HG02981 (cell line): ENCODE measurements at regions not wholly inside any gene's neighbourhood (a gene's known extent, or its start where the extent isn't known, plus 50 kb on each side); places are given as distances from the start of the nearest gene placed in this dataset.
"Not testable (repeated sequence)": the region's sequence is repeated elsewhere in the genome, so short reads cannot be mapped to it uniquely, and the experiment has no call there.

Experiments used
- ATAC-seq: cut with Tn5 transposase; IDR thresholded peaks from one replicate; pipeline ENCODE4 v1.9.1; 2021; ENCODE audit warnings: mild to moderate bottlenecking, moderate library complexity; ENCODE audit not compliant: unreplicated experiment

DNA sequence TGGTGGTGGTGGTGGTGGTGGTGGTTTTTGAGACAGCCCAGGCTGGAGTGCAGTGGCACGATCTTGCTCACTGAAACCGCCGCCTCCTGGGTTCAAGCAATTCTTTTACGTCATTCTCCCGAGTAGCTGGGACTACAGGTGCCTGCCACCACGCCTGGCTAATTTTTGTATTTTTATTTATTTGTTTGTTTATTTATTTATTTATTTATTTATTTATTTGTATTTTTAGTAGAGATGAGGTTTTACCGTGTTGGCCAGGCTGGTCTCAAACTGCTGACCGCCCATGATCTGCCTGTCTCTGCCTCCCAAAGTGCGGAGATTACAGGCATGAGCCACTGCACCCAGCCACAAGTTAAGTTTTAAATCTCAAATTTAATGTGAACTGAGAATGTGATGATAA lies 126.5 kb downstream of the PCDH18 start:
- not testable (repeated sequence) for ATAC-seq

GRCh38 chr4:137394018-137394417 lies 138.3 kb downstream of the PCDH18 start:
- ATAC-seq, result no peak

DNA sequence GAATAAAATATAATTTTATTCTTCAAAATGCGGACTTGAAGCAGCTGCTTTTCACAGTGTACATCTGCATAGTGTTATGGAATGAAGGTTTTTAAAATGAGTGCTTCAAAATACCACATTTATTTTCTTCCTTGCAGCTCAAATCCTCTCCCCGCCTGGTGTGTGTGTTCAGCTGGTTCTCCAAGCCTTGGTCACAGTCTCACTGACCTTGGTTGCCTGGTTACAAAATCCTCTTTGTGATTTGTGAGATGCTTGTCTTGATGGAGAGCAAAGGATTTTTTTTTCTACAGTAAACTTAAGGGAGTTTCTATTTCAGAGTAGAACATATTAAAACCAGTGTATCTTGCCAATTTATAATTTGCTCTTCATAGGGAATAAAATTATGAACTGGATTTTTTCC lies 139.2 kb downstream of the PCDH18 start:
- no peak for ATAC-seq

DNA sequence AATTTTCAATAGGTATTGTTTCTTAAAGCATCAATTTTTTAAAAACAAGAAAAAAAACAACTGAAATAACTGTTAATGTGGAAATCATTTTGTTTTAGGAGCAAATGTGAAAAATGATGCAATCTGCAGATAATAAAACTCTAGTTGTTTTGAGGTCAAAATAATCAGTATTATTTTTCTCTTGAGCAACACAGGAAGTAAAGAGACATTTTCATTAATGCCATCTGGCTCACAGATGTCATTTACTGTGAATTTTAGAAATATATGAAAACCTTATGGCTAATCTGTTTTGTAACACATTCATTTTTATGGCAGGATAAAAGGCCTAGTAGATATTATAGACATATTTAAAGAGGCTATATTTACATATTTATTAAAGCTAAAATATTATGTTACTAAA lies 141.6 kb downstream of the PCDH18 start:
- ATAC-seq, result no peak

DNA sequence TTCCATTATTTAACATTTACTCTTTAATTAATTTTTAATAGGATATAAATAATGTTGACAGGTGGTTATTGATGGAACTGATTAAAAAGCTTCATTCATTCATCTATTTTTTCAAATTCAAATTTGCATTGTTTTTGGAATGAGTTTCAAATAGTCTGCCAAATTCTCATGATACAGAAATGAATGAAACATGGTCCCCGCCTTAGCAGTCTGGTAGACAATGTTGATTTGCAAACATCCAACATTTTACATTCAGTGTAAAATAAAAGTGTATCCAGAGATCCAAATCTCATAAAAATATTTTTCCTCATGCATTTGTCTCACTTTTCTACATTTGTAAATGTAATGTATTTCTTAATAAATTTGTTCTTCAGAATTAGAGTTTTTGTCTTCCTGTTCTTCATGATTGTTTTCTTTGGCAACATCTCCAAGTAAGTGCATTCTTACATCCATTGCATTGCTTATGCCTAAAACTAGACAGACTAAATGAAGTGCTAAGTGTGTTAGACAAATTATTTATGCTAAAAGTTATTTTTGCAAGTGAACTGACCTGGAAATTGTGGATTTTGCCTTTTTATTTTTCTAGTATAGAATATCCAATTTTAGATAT lies 142.3 kb downstream of the PCDH18 start:
- no peak for ATAC-seq

DNA sequence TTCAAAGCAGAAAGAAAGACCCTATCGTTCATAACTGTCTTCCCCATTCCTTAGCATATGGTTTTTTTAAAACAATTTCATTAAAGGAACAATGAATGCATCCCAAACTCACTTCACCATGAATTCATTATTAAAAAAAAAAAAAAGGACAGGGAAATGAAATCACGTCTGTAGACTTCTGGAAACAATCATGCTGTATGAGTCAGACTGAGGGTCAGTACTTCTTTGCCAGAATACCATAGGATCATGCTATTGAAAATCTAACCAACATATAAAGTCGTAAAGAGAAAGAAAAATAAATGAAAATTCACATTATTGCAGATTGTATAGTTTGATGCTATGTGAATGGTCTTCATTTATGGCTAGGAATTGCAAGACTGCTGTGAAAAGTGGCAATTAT lies 144.4 kb downstream of the PCDH18 start:
- no peak for ATAC-seq

DNA sequence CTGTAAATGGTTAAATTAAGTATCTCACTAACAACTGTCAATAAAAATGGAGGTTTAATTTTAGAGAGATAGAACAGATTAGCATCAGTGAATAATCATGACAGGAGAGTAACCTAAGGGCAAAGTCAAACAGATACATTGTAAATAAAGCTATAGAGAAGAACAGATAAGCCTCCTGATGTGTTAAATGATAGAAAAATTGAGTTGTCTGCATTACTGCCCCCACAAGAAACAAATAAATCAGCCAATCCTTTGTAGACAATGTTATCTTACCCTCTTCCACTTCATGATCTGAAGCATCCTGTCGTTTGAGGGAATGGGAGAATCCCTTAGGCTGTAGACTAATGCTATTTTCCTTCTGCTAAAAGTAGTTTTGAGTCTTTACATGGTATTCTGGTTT lies 147.8 kb downstream of the PCDH18 start:
- no peak for ATAC-seq

GRCh38 chr4:137378821-137379220 lies 153.5 kb downstream of the PCDH18 start:
- no peak for ATAC-seq

DNA sequence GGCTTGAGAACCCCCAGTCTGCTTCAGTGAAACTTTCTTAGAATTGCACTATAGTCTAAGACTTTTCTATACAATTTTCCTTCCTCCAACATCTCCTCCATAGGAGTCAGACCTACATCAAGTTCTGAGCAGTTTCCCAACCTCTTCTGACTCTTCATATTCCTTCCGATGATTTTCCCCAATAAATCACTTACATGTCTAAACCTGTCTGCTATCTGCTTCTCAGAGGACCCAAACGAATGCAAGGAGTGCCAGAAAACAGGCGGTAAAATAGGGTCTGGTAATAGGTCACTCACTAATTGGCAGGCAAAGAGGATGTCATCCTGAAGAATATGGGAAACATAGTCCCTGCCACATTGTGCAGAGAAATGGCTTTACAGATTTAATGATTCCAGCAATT lies 153.9 kb downstream of the PCDH18 start:
- no peak for ATAC-seq

- ATAC-seq, result no peak
Measured at GRCh38 chr4:137376312-137376711, 156.0 kb downstream of the PCDH18 start.

DNA sequence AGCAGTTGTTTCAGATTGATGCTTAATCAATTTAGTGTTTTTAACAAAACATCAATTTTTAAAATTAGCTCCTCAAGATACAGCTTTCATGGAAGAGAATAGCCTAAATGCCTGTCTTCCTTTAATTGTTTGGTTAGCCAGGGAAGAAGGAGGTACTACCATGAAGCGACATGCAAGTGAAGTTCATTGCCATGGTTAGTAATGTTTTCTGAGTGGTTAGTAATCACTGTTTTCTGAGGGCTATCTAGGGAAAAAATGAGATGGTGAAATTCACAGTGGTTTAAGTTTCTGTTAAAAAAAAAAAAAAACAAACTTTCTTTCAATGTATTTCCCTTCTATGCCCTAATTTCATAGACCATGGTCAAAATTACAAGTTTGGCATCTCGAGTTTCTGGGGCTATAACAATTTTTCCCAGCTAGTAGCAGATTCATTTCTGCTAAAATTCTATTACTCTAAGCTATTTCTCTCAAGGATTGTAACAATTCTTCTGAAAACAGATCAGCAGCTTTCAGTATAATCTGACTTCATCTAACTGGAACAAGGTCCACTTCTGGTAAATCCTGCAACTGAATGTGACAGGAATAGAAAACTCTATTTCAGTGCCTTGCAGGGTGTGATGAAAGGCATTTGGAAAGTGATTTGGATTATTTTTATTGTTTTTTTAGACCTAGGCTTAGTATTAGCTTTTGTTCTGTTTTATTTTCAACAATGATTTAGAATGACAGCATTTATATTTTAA lies 157.0 kb downstream of the PCDH18 start:
- no peak for ATAC-seq

GRCh38 chr4:137370679-137371078 lies 161.6 kb downstream of the PCDH18 start:
- ATAC-seq, result no peak

GRCh38 chr4:137370206-137370633 lies 162.1 kb downstream of the PCDH18 start:
- no peak for ATAC-seq

DNA sequence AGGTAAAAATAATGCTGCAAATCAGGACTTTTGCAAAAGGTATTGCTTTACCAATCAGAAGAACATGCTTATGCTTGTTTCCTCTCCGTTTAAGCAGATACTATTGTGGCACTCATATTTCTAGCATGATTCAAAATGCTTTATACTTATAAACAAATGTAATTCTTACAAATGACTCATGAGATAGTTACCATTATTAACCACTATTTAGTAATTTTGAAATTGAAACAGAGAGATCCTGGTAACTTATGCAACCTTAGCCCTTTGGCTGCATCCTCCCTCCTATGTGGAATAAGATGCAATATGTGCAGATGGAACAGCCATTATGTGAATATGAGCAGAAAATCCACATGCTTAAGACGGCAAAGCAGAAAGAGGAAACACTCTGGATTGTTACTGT lies 164.7 kb downstream of the PCDH18 start:
- no peak for ATAC-seq

- no peak for ATAC-seq
Measured at GRCh38 chr4:137363496-137363895, 168.8 kb downstream of the PCDH18 start.

- ATAC-seq, result no peak
Measured at GRCh38 chr4:137361756-137362470, 170.4 kb downstream of the PCDH18 start.

DNA sequence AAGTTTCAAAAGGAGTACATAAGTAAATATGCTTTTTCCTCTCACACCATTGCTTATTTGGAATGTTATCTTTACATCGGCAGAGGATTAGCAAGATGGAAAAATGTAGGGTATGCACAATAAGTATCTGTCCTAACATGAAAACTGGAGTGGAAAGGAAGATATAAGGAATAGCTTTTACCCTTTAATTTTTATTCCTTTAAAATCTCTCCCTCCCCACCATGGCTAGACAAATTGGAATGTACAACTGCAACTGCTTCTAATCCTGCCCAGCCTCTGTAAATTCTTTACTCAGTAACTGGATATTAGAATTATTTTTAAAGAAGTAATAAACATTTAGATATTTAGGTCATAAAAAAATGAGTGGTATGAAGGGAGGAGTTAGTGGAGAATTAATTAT lies 171.5 kb downstream of the PCDH18 start:
- no peak for ATAC-seq

DNA sequence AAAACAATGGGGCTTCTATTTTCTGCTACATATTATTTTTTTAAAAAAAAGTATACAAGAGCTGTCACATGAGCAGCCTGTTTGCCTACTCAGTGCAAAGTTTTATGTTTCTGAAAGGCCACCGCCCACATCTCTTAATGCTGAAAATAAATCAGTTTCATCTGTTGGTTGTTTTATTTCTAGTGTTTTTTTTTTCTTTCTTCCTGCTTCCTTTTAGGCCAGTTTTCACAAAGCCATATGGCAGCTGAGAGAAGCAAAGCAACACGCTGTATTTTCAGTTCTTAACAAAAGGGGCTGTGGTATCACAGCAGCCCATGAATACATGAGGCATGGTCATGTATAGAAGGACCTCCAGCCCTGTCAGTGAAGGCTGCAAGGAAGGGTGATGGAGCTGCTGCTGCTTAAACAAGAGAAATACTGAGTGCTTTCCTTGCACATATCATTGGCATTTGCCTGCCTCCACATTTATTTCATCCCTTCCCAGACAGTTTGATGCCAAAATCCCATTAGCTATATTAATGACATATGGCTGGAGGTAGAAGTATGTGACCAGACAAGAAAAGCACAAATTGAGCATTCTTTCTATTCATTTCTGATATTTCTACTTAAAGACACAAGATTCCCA lies 172.5 kb downstream of the PCDH18 start:
- ATAC-seq, result no peak

- not testable (repeated sequence) for ATAC-seq
Measured at GRCh38 chr4:137354562-137354961, 177.7 kb downstream of the PCDH18 start.

DNA sequence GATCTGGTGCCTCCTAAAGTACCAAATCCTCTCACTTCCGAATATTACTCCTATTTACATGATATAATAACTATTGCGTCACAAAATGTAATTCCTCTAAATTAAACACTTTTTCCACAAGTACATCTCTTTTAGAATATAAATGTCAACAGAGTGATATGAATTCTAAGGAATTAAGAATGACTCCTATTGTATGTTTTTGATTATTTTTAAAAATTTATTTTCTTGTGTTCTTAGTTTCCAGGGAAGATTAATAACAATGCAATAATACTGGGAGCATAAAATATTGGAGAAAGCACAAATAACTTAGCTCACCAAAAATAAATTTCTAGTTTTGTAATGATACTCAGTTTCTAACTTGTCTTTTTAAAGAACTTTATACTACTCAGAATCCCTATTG lies 184.9 kb downstream of the PCDH18 start:
- ATAC-seq, result no peak

GRCh38 chr4:137345597-137345996 lies 186.7 kb downstream of the PCDH18 start:
- ATAC-seq, result no peak

- no peak for ATAC-seq
Measured at GRCh38 chr4:137343221-137343620, 189.1 kb downstream of the PCDH18 start.
